Thyroid gland (tissue), 4 donors: ENCODE measurements at regions not wholly inside any gene's neighbourhood (a gene's known extent, or its start where the extent isn't known, plus 50 kb on each side); places are given as distances from the start of the nearest gene placed in this dataset.
"Not testable (repeated sequence)": the region's sequence is repeated elsewhere in the genome, so short reads cannot be mapped to it uniquely, and the experiment has no call there.

ENCODE experiments used
- CTCF ChIP-seq, 6 experiments: fragments of 200-600 bp in 3 of 6; fragments of 450-650 bp in 3 of 6; sonication (generic) in 3 of 6; IDR thresholded peaks; one replicate each; pipeline ENCODE4 v1.5.1; 2016 to 2019; ENCODE audit warnings: antibody characterized with exemption in 6 of 6, mild to moderate bottlenecking in 2 of 6, inconsistent platforms in 1 of 6, moderate library complexity in 1 of 6
- POLR2A ChIP-seq, 2 donors: fragments of 450-650 bp; IDR thresholded peaks; one replicate each; pipeline ENCODE4 v1.6.1; 2017; ENCODE audit warnings: antibody characterized with exemption in 2 of 2, mild to moderate bottlenecking in 2 of 2, moderate library complexity in 1 of 2

DNA sequence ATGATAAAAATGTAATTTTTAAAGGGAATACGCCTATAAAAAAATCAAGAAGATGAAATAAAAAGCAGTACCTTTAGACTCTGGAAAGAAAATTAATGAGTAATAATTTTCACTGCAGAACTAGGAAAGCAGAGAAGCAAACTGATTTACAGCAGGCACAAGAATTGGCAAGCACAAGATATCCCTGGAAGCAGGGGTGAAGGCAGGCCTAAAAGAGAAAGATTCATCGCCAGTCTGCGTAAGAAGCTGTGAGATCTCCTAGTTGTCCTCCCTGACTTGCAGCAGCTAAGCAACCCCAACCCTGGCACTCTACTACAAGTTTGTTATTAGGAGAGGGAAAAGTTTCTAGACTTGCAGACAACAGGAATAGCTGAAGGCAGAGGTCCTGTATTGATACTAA, 107.7 kb downstream of the PRR15 start:
- not testable (repeated sequence) for TF ChIP-seq CTCF, POLR2A (IDR thresholded peaks at IDR 0.05)
